NAMALWA (cell line): ENCODE measurements at regions not wholly inside any gene's neighbourhood (a gene's known extent, or its start where the extent isn't known, plus 50 kb on each side); places are given as distances from the start of the nearest gene placed in this dataset.
"Not testable (repeated sequence)": the region's sequence is repeated elsewhere in the genome, so short reads cannot be mapped to it uniquely, and the experiment has no call there.

Experiments used
- DNase-seq: peaks from one replicate; pipeline ENCODE4 v3.0.0-alpha.2; 2015; ENCODE audit warnings: low spot score

GRCh38 chr3:89932882-89933281 lies 825.5 kb downstream of the EPHA3 start:
- no peak for DNase-seq

DNA sequence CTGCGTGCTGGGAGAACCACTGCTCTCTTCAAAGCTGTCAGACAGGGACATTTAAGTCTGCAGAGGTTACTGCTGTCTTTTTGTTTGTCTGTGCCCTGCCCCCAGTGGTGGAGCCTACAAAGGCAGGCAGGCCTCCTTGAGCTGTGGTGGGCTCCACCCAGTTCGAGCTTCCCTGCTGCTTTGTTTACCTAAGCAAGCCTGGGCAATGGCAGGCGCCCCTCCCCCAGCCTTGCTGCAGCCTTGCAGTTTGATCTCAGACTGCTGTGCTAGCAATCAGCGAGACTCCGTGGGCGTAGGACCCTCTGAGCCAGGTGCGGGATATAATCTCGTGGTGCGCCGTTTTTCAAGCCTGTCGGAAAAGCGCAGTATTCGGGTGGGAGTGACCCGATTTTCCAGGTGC lies 837.0 kb downstream of the EPHA3 start:
- not testable (repeated sequence) for DNase-seq

- DNase-seq = no peak
Observed at GRCh38 chr3:89946884-89947283, 839.5 kb downstream of the EPHA3 start.

- DNase-seq = no peak
Observed at GRCh38 chr3:89947337-89947954, 840.0 kb downstream of the EPHA3 start.

DNA sequence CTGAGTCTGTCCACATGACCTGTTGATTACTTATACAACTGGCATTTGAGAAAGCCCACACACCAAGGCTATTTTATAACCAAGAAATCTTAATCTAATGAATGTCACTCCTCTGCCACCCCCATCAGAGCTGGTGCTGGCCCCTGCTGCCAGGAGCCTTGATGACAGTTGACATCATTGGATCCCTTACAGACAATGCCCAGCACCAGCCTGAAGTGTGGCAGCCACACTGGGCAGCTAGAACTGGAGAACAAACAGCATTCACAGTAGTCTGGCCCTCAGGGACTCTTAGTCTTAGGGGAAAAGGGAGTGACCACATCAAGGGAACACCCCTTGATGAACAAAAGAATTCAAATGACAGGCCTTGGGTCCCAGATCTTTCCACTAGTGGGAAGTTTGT lies 840.6 kb downstream of the EPHA3 start:
- DNase-seq = no peak

DNA sequence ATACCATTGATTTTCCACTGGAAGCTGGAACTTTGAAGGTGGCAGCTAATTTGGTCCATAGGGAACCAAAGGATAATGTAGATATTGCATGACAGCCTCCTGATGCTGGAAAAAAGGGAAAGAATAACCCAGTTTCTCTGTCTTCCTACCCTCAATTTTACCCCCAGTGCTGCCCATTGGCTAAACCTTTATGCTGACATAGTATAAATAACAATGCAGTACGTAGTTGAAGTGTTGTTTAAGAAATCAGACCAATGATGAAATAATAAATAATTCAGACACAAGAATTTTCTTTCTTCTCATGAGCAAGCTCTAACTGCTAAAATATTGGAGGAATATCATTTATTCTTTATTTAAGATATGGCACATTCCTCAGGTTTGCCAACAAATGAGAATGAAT lies 843.4 kb downstream of the EPHA3 start:
- DNase-seq = no peak

DNA sequence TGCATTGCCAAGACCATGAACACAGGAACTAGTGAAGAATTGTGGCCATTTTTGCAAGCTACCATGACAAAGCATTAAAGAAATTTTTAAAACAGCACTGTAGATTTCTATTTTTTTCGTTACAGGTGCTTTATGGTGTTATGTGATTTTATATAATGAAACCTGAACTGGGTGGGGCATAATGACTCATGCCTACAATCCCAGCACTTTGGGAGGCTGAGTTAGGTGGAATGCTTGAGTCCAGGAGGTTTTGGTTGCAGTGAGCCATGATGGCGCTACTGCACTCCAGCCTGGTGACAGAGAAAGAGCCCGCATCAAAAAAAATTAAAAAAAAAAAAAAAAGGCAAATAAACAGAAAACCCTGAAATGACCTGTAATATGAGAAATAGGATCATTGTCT lies 846.7 kb downstream of the EPHA3 start:
- no peak for DNase-seq

DNA sequence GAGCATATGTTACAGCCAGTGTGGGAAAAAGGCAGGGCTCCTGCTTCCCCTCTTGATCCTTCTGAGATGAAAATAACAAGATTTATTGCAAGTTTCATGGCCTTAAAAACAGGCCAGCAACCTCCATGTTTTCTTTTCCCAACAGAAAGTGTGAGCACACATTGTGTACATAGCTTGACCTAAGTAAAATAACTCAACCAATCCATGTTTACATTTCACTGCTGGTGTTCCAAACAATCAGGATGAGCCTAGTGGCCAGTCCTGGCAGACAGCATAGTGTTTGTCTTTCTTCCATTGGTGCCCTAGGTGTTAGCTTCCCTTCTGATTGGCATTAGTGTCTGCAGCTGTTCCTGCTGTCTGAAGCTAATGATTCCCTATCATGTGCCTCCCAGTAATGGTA lies 847.7 kb downstream of the EPHA3 start:
- no peak for DNase-seq

GRCh38 chr3:89957451-89957850 lies 850.0 kb downstream of the EPHA3 start:
- no peak for DNase-seq

DNA sequence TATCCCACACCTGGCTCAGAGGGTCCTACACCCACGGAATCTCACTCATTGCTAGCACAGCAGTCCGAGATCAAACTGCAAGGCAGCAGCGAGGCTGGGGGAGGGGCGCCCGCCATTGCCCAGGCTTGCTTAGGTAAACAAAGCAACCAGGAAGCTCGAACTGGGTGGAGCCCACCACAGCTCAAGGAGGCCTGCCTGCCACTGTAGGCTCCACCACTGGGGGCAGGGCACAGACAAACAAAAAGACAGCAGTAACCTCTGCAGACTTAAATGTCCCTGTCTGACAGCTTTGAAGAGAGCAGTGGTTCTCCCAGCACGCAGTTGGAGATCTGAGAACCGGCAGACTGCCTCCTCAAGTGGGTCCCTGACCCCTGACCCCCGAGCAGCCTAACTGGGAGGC lies 850.7 kb downstream of the EPHA3 start:
- DNase-seq = not testable (repeated sequence)

DNA sequence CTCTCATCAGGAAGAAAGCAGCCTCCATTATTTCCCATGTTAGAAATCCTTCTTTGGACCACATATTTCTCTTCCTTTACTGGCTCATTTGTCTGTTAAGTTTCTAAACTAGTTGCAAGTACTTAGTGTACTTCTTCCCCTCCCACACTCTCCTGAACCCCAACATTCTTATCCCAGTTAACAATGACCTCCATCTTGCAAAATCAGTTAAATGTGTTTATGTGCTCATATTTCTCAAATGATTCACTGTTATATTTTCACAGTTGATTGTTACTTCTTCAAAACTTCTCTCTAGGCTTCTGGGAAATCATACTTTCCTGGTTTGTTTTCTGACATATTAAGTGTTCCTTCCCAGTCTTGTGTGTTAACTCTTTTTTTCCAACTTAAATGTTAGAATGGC lies 856.9 kb downstream of the EPHA3 start:
- DNase-seq = no peak

DNA sequence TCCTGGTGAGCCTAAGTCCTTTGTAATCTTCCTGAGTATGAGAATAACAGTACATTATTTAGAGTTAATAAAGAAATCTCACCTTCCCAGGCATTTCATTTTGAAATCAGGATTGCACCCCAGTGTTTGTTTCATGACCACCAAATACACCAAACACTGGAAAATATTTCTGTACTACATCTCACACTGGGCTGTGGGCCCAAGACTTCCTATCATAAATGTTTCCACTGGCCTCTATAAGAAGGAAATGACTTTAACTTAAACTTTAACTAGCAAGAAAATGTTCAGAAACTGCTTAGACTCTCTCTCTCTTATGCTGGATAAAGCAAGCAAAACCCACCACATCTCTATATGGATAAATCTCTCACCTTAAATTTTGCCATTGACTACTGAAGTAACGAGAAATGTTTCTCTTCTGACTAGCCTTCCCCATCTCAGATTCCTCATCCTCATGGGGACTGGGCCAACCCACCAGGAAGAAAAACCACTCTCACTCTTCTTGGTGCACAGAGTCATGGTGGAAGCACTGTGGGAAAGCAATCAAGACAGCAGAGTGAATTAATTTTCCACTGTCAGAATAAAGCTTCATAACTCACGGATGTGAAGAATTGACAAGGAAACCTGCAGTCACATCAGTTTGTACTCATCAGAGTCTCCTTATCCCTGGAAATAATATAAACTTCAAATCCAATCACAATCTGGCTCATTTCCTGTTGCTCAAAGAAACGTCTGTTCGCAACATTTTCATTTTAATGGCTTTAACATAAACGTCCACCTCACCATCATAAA lies 859.6 kb downstream of the EPHA3 start:
- no peak for DNase-seq

GRCh38 chr3:89971329-89971728 lies 863.9 kb downstream of the EPHA3 start:
- DNase-seq = no peak

- no peak for DNase-seq
Observed at GRCh38 chr3:89973156-89973555, 865.7 kb downstream of the EPHA3 start.

- DNase-seq = no peak
Observed at GRCh38 chr3:89974903-89975519, 867.6 kb downstream of the EPHA3 start.

DNA sequence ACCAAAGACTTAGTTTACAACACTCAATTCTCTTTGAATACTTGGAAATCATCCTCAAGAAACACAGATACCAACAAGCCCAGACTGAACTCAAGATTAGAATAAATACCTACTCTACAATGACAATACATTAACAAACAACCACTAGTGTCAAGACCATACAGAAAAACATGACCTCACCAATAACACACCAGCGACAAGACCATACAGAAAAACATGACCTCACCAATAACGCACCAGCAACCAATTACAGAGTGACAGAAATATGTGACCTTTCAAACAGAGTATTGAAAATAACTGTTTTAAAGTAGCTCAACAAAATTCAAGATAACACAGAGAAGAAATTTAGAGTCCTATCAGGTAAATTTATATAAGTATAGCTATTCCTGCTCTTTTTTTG lies 876.0 kb downstream of the EPHA3 start:
- no peak for DNase-seq

- DNase-seq = no peak
Observed at GRCh38 chr3:90005281-90005847, 897.9 kb downstream of the EPHA3 start.

DNA sequence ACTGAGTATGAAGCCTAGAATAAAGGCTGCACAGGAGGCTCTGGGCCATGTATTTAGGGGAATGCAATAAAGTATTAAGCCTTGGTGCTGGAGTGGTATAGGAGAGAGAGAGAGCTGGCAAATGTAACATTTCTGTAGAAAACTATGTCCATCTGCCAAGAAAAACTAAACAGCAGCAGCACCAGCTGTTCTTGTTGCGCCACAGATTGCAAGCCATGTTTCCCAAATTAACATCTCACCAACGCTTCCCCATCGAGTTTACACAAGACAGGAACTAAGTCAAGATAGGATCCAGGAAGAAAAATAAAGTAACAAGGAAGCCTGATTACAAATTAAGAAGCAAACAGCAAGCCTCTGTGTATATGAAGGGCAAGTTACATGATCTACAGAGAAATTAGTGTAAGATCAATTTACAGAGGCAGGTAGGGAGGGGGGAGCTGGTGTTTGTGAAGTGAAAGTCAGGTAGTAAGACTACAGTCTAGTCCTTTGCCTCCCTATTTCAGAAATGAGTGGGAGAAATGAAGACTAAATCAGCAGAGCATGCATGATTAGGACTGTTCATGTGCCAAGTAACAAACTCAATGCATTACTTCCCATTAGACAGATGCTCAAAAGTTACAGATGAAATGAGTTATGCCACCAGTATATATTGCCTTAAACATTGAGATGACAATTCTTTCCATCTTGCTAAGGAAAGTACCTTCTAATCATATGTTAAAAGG lies 900.5 kb downstream of the EPHA3 start:
- DNase-seq = no peak

- DNase-seq = no peak
Observed at GRCh38 chr3:90010341-90010740, 902.9 kb downstream of the EPHA3 start.

DNA sequence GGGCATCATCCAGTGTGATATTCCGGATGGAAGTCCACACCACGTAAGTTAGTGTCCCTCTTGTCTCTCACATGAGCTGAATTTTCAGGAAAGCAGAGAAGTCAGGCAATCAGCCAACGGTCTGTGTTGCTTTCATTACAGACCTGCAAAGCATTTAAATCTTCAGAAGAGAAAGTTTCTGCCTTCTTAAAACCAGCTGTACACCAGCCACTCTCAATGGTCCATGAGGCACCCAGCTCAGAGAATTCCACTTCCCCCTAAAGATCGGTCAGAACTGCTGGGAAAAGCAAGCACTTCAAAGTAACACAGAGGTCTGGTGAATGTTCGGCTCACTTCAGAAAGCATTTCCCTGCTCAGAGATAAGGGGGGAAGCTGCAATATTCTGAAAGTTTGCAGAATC lies 903.7 kb downstream of the EPHA3 start:
- DNase-seq = no peak

- DNase-seq = no peak
Observed at GRCh38 chr3:90011596-90011995, 904.2 kb downstream of the EPHA3 start.

DNA sequence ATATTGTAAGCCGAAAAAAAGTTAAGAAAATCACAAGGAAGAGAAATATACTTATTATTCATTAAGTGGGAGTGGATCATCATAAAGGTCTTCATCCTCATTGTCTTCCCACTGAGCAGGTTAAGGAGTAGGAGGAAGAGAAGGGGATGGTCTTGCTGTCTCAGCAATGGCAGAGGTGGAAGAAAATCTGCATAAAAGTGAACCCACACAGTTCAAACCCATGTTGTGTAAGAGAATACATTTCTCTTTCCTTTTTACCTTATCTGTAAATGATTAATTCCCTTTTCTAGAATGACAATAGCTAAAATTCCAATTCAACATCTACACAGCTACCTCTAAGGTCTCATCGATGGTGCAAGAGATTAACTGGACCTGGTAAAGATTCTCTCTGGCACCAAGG lies 904.6 kb downstream of the EPHA3 start:
- no peak for DNase-seq
